Nephron (organoid): ENCODE measurements at regions not wholly inside any gene's neighbourhood (a gene's known extent, or its start where the extent isn't known, plus 50 kb on each side); places are given as distances from the start of the nearest gene placed in this dataset.

ENCODE experiments used
- H3K27ac Mint-ChIP-seq, 3 experiments: 2 replicates each; pipeline ENCODE4 v1.8.0; 2020; ENCODE audit warnings: mixed read lengths in 3 of 3, mild to moderate bottlenecking in 2 of 3, moderate library complexity in 1 of 3
- H3K27me3 Mint-ChIP-seq: 2 replicates; pipeline ENCODE4 v1.8.0; 2021; ENCODE audit warnings: low read depth, mild to moderate bottlenecking, moderate library complexity, mixed read lengths
- H3K36me3 Mint-ChIP-seq: 2 replicates; pipeline ENCODE4 v1.8.0; 2020; ENCODE audit warnings: low read depth, mixed read lengths
- H3K4me1 Mint-ChIP-seq: 2 replicates; pipeline ENCODE4 v1.8.0; 2020; ENCODE audit warnings: mixed read lengths
- H3K4me3 Mint-ChIP-seq, 3 experiments: 2 replicates each; pipeline ENCODE4 v1.8.0; 2020; ENCODE audit warnings: mild to moderate bottlenecking in 3 of 3, mixed read lengths in 3 of 3, moderate library complexity in 2 of 3
- H3K9me3 Mint-ChIP-seq: 2 replicates; pipeline ENCODE4 v1.8.0; 2020; ENCODE audit warnings: mixed read lengths
- CTCF ChIP-seq, 3 experiments: fragments of 200-600 bp; sonication (generic); IDR thresholded peaks; one replicate each; pipeline ENCODE4 v1.5.0; 2021; ENCODE audit warnings: antibody characterized with exemption in 3 of 3; ENCODE audit not compliant: unreplicated experiment in 3 of 3

- H3K36me3 Mint-ChIP-seq, result no peaks in the 10 kb centered on the region
These were observed 201.6 kb downstream of the IGSF11 start for GRCh38 chr3:118833075-118833474.

GRCh38 chr3:118838871-118839270 lies 195.8 kb downstream of the IGSF11 start:
- peaks cover 32% of the 10 kb centered on the region for H3K9me3 Mint-ChIP-seq
- no peaks in the 10 kb centered on the region for H3K36me3 Mint-ChIP-seq
- no peaks in the 10 kb centered on the region for H3K27me3 Mint-ChIP-seq
- no peak overlapping the region for H3K27ac Mint-ChIP-seq
- no peak for TF ChIP-seq CTCF (IDR thresholded peaks at IDR 0.05; ENCODE audit: unreplicated experiment in 3 of 3)
- H3K4me1 Mint-ChIP-seq, result no peaks in the 10 kb centered on the region
- no peak overlapping the region for H3K4me3 Mint-ChIP-seq

More at GRCh38 chr3:118833075-118833474, 201.6 kb downstream of the IGSF11 start:
- H3K4me3 Mint-ChIP-seq, result no peak overlapping the region
- no peak overlapping the region for H3K27ac Mint-ChIP-seq
- no peaks in the 10 kb centered on the region for H3K27me3 Mint-ChIP-seq
- H3K9me3 Mint-ChIP-seq, result peaks cover 8% of the 10 kb centered on the region
- TF ChIP-seq CTCF (IDR thresholded peaks at IDR 0.05; ENCODE audit: unreplicated experiment in 3 of 3), result no peak
- H3K4me1 Mint-ChIP-seq, result no peaks in the 10 kb centered on the region

GRCh38 chr3:118842147-118842863 lies 192.3 kb downstream of the IGSF11 start:
- Mint-ChIP-seq H3K9me3 (peaks cover 31% of the 10 kb centered on the region), H3K27ac (no peak overlapping the region), H3K4me1 (no peaks in the 10 kb centered on the region), H3K27me3 (no peaks in the 10 kb centered on the region), H3K4me3 (no peak overlapping the region), H3K36me3 (no peaks in the 10 kb centered on the region)
- TF ChIP-seq CTCF (IDR thresholded peaks at IDR 0.05; ENCODE audit: unreplicated experiment in 3 of 3), result no peak

GRCh38 chr3:118846176-118846575 lies 188.5 kb downstream of the IGSF11 start:
- no peaks in the 10 kb centered on the region for H3K27me3 Mint-ChIP-seq
- H3K36me3 Mint-ChIP-seq, result no peaks in the 10 kb centered on the region
- no peak overlapping the region for H3K27ac Mint-ChIP-seq
- no peaks in the 10 kb centered on the region for H3K4me1 Mint-ChIP-seq
- peaks cover 13% of the 10 kb centered on the region for H3K9me3 Mint-ChIP-seq
- TF ChIP-seq CTCF (IDR thresholded peaks at IDR 0.05; ENCODE audit: unreplicated experiment in 3 of 3), result no peak
- no peak overlapping the region for H3K4me3 Mint-ChIP-seq
